ENCODE measurements at regions not wholly inside any gene's neighbourhood (a gene's known extent, or its start where the extent isn't known, plus 50 kb on each side); places are given as distances from the start of the nearest gene placed in this dataset.
A peak's percentile ranks its signal among the peaks of the same experiment; 100 is the strongest.
"Not testable (repeated sequence)": the region's sequence is repeated elsewhere in the genome, so short reads cannot be mapped to it uniquely, and the experiment has no call there.

GRCh38 chrX:124717537-124717936 is 371.2 kb downstream of the SH2D1A start:
- DNase-seq (ENCODE audit: low spot score): no peak

GRCh38 chrX:124719060-124719459 is 372.7 kb downstream of the SH2D1A start:
- DNase-seq (ENCODE audit: low spot score): no peak

- DNase-seq (ENCODE audit: low spot score): no peak
These were observed 374.2 kb downstream of the SH2D1A start for GRCh38 chrX:124720532-124720931.

GRCh38 chrX:124725502-124725901 is 379.1 kb downstream of the SH2D1A start:
- DNase-seq (ENCODE audit: low spot score): no peak

- no peak for DNase-seq (ENCODE audit: low spot score)
These were observed 379.9 kb downstream of the SH2D1A start for GRCh38 chrX:124726292-124726691.

GRCh38 chrX:124726881-124727280 is 380.5 kb downstream of the SH2D1A start:
- DNase-seq (ENCODE audit: low spot score): no peak

GRCh38 chrX:124736553-124737270 is 390.3 kb downstream of the SH2D1A start:
- peak; percentile 25 for DNase-seq (ENCODE audit: low spot score)

- no peak for DNase-seq (ENCODE audit: low spot score)
These were observed 391.4 kb downstream of the SH2D1A start for GRCh38 chrX:124737771-124738170.

GRCh38 chrX:124747295-124747694 is 400.9 kb downstream of the SH2D1A start:
- no peak for DNase-seq (ENCODE audit: low spot score)

GRCh38 chrX:124764354-124764753 is 418.0 kb downstream of the SH2D1A start:
- DNase-seq (ENCODE audit: low spot score): no peak

GRCh38 chrX:124769166-124769565 is 422.8 kb downstream of the SH2D1A start:
- DNase-seq (ENCODE audit: low spot score): no peak

GRCh38 chrX:124771292-124771691 is 424.9 kb downstream of the SH2D1A start:
- DNase-seq (ENCODE audit: low spot score): no peak

- DNase-seq (ENCODE audit: low spot score): not testable (repeated sequence)
These were observed 441.9 kb downstream of the SH2D1A start for GRCh38 chrX:124788253-124788652.

GRCh38 chrX:124789874-124790273 is 443.5 kb downstream of the SH2D1A start:
- DNase-seq (ENCODE audit: low spot score): not testable (repeated sequence)

- DNase-seq (ENCODE audit: low spot score): no peak
These were observed 445.2 kb downstream of the SH2D1A start for GRCh38 chrX:124791492-124792095.

GRCh38 chrX:124796989-124797388 is 450.6 kb downstream of the SH2D1A start:
- DNase-seq (ENCODE audit: low spot score): no peak

- DNase-seq (ENCODE audit: low spot score): no peak
These were observed 458.6 kb downstream of the SH2D1A start for GRCh38 chrX:124804962-124805361.

GRCh38 chrX:124805486-124805885 is 459.1 kb downstream of the SH2D1A start:
- no peak for DNase-seq (ENCODE audit: low spot score)

GRCh38 chrX:124814106-124814505 is 467.7 kb downstream of the SH2D1A start:
- DNase-seq (ENCODE audit: low spot score): no peak

- no peak for DNase-seq (ENCODE audit: low spot score)
These were observed 471.7 kb downstream of the SH2D1A start for GRCh38 chrX:124818033-124818432.

GRCh38 chrX:124818764-124819163 is 472.4 kb downstream of the SH2D1A start:
- no peak for DNase-seq (ENCODE audit: low spot score)

- no peak for DNase-seq (ENCODE audit: low spot score)
These were observed 474.4 kb downstream of the SH2D1A start for GRCh38 chrX:124820738-124821137.

- DNase-seq (ENCODE audit: low spot score): no peak
These were observed 481.0 kb downstream of the SH2D1A start for GRCh38 chrX:124827258-124827845.
